HG03064 (cell line): ENCODE measurements at regions not wholly inside any gene's neighbourhood (a gene's known extent, or its start where the extent isn't known, plus 50 kb on each side); places are given as distances from the start of the nearest gene placed in this dataset.

Experiments used
- ATAC-seq: cut with Tn5 transposase; IDR thresholded peaks from one replicate; pipeline ENCODE4 v1.9.1; 2021; ENCODE audit warnings: low read depth; ENCODE audit not compliant: unreplicated experiment

DNA sequence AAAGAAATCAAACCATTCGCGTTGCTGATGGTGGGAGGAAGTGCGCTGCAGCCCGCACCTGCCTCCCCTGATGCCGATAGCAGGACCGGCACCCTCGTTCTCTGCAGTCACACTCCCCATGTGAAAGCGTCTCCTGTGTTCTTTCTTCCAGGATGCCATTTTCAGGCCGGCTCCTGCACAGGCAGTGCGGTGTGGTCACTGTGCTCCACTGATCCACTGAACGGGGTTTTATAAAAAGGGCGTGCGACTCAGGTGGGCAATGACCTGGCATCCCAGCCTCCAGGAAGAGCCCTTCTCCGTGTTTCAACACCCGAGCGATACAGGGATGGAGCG, 88.3 kb upstream of the SNTG2 start:
- ATAC-seq: no peak

DNA sequence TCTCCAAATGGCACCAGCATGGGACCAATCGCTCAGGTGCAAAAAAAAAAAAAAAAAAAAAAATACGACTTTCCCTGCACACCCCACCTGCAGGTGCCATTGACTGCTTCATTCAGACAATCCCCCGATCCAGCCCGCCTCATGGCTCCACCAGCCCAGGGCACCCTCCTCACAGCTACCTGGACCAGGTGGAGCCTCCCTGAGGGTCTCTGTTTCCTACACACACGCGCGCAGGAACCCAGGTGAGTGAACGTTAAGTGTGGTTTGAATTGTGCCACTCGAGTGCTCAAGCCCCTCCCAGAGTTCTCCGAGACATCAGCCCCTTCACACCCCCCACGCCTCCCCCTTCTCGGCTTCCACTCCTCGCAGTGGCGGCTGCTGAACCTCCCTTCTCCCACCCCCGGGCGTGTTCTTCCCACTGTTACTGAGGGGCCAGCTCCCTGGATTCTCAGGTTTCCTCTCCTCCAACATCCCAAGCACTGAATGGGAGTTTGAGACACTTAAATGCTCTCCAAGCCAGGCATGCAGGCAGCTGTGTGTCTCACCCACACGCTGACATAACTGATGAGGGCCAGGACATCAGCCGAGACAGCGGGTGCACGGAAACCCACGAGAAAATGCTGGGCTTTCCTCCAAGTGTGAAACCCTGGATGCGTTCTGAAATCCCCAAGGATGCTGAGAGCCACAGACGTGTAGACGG, 88.8 kb upstream of the SNTG2 start:
- no peak for ATAC-seq

DNA sequence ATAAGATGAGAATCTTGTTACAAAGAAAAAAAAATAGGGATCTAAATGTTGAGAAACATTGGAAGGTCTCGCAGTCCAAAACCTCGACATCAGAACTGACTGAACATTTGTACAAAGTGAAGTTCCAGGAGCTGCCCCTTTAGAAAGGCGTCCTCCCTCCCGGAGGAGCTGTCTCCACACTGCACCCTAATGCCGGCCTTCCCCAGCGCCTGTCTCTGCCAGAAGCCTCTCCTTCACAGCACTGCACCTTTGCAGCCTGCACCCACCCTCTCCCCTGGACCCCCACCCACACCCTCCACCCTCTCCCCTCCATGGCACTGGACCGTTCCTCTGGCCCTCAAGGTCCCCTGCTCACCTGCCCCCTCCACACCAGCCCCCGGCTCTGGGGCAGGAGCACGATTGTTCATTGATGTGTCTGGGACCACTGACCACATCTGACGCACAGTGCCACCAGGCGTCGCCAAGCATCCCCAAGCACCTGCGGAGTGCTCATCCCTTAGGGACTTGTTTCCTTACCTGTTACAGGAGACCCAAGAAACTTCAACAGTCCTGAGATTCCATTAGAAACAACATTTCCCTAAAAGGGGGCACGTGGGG, 90.3 kb upstream of the SNTG2 start:
- ATAC-seq: no peak

DNA sequence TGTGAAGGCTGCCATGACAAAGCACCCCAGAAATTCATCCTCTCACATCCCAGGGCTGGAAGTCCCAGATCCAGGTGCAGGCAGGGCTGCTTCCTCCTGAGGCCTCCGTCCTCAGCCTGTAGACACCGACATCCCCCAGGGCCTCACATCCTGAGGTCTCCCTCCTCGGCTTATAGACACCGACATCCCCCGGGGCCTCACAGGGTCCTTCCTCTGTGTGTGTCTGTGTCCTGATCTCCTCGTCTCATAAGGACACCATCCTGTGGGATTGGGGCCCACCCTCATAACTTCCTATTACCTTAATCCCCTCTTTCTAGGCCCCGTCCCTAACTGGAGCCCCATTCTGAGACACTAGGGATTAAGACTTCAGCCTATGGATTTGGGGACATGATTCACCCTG, 92.0 kb upstream of the SNTG2 start:
- no peak for ATAC-seq

DNA sequence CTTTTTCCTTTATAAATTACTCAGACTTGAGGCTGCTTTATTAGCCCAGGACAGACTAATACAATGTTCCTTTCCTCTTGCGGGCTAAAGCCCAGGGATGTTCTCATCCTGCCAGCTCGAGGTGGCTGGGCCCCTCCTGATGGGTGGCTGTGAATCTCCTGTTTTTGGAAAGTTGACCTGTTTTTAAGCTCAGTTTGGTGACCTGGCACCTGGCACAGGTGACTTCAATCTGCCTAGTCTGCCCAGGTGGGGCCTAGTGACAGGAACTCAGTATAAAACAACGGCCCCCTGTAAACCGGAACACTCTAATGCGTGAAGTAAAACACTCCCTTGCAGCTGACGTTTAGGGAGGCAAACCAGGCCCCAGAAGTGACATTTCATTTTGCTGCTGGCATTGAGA, 92.7 kb upstream of the SNTG2 start:
- no peak for ATAC-seq

DNA sequence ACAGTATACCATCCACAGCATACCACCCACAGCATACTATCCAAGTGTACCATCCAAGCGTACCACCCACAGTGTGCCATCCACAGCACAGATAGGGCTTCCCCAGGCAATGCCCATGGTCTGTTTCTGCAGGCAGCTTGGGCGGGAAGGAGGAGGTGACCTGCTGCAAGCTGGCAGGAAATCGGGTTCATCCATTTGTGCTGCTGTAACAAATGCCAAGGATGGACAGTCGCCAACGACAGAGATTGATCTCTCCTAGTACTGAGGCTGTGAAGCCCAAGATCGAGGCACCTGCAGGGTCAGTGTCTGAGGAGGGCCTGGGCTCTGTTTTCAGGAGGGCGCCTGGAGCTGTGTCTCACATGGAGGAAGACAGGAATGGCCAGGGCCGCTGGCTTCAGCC, 93.6 kb upstream of the SNTG2 start:
- no peak for ATAC-seq

DNA sequence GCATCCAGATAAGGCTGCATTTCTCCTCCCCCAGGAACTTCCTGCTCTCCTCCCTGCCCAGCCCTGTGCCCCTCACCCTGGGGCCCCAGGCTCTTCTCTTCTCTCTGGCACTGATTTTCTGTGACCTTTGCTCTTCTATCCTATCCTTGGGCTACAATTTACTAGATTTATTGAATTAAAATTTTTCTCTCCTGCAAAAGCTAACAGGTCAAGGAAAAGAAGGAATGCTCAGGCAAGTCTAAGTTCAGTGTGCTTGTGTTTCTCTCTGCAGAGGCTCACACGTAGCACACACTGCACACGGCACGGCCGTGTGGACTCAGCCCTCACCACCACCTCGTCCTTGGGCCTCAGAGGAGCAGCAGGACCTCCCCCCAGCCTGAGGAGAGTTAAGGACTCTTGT, 94.2 kb upstream of the SNTG2 start:
- no peak for ATAC-seq

DNA sequence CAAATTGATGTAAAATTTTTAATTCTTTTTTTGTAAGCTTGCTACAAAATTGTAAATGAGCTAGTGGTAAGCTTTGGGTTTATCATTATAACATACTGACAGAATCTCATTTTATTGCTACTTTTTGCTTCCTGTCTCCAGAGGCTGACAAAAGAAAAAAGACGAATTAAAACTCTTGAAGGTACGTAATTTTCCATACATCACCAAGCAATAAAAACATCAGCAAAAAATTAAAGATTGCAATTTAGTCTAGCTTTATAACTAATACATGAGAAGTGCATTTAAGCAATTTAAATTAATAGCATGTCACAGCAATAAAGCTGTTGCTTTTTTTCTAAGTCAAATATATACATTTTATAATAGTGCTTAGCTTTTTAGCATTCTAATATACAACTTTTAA, 94.6 kb upstream of the SNTG2 start:
- ATAC-seq: no peak

DNA sequence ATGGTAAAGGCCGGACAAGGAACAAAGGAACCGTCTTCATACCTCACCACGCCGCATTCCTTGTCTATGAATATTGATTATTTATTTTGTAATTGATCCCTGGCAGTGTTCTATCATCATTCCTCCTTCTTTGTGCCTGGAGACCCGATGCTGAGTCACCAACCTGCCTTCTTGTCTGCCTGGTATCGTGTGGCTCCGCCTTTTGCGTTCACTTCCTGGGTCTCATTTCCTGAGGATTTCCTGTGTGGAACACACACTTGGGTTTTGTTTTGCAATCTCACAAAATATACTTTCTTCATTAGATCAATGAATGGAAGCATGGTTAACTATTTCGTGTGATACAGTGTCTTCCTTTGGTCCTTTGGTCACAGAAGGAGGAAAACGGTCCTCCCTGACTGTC, 95.5 kb upstream of the SNTG2 start:
- ATAC-seq: no peak

DNA sequence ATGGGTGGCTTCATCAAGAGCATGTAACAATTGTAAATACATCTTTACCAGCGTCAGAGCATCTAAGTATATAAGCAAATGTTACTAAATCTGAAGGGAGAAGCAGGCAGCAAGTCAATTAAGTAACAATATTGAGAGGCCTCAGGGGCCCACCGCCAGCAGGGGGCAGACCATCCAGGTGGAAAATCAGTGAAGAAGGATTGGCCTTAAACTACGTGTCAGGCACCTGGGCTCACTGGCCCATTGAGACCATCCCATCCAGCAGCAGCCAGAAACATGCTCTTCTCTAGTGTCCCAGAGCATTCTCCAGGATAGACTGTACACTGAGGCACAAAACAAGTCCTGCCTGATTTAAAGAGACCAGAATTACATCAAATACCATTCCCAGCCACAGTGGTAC, 96.2 kb upstream of the SNTG2 start:
- no peak for ATAC-seq

DNA sequence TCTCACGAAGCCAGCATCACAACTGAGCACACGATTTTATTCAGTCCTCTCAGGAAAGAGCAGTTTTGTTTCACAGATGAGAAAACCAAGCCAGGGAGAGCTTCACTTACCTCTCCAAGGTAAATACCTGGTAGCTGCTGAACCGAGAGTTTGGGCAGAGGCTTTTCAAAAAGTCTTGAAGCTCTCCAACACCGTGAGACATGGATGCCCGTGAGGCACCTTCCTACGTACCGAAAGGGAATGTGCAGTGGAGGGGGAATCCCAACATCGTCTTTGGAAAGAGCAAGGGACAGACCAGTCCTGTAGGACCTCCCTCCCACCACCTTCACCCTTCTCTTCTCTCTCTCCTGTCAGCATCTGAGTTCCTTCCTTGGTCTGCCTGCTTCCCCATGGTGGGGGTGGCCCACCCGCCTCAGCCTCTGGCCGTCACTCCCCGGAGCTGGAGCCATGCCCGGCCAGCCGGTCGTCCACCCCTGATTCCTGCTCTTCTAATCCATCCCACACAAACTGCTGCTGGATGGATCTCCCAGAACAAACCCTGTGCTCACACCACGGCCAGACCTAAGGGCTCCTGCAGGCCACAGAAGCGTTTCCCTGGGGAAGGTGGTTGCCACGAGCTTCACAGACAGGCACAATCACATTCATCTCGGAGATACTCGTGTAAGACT, 97.3 kb upstream of the SNTG2 start:
- no peak for ATAC-seq

DNA sequence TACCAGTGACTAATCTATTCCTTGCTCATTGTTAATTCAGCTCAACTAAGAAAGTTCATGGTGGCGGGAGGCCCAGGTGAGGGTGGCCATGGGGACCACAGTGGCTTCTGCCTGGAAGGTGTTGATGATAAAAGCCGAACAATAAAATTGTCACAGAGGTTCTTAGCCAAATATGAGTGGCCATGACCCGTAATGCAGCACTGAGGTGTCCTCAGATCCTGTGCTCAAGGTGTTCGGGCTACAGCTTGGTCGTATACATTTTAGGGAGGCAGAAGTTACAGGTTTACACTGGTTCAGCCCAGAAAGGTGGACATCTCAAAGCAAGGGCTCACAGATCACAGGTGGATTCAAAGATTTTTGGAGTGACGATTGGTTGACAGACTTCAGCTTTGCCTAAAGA, 98.5 kb upstream of the SNTG2 start:
- no peak for ATAC-seq

DNA sequence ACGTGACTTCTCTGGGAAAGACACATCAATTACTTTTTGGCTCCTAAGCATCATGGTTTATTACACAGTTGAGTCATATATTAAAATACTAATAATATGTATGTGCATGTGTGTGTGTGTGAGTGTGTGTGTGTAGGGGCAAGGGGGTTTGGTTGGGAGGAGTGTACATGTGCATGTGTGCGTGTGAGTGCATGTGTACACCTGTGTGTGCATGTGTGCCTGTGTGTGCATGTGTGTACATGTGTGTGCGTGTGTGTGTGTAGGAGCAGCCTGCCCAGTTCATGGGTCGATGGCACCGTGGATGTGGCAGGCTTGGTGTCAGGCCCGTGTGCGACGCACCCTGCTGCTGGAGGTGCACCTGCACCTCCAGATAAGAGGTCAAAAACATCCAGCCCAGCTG, 99.0 kb upstream of the SNTG2 start:
- ATAC-seq: no peak

DNA sequence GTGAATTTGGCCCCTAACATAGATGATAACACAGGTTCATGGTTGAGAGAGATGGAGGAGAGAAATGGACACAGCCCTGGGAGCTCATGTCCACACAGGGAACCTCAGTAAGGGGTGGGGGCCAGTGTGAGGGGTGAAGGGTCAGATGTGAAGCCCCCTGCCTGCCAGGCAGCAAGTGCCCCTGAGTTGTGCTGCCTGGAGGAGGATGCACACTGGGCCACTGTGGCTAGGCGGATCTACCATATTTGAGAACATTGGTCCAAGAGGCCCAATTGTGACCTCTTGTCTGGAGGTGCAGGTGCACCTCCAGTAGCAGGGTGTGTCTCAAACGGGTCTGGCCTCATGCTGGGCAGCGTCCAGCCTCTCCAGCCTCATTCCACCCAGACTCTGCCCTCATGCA, 99.6 kb upstream of the SNTG2 start:
- no peak for ATAC-seq

DNA sequence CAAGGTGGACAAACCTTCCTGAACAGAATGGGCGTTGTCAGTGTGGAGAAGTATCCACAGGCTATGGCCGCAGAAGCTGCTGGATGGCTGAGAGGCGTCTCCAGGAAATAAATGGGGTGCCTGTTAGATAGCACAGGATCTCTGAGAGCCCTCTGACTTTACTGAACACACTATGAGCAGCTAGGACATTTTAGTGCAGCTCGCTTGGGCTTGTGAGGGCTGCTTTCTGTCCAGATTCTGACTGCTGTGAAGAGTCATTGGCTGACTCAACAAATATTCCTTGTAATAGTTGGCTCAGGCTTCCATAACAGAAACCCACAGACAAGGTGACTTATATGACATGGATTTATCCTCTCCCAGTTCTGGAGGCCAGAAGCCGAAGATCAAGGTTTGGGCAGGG, 100.2 kb upstream of the SNTG2 start:
- ATAC-seq: no peak

DNA sequence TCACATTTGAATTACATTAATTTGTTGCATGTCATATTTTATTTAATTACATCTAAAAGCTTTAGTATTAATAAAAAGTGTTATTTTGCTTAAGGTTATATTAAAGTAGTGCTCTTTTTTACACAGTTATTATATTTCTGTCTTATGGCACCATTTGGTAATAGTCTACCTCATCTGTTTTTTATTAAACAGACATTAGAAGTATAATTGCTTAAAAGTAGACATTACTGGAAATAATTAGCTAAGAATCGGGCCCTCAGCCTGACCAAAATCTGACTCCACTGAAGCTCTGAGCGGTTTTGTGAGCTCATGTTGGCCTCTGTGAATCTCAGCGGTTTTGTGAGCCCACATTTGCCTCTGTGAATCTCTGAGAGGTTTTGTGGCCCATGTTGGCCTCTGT, 102.5 kb upstream of the SNTG2 start:
- no peak for ATAC-seq

DNA sequence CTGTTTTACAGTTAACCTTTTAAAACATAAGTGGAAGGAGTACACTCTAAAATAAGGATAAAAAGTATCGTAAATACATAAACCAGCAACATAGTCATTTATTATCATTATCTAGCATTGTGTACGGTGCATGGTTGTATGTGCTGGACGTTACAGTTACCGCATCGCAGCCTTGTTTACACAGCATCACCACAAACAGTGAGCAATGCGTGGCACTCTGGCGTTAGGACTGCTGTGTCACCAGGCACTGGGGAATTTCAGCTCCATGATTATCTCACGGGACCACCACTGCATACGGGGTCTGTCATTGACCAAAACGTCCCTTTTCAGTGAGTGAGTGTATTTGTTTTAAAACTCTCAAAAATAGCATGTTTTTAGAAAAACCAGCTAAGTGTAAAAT, 103.0 kb upstream of the SNTG2 start:
- ATAC-seq: no peak

DNA sequence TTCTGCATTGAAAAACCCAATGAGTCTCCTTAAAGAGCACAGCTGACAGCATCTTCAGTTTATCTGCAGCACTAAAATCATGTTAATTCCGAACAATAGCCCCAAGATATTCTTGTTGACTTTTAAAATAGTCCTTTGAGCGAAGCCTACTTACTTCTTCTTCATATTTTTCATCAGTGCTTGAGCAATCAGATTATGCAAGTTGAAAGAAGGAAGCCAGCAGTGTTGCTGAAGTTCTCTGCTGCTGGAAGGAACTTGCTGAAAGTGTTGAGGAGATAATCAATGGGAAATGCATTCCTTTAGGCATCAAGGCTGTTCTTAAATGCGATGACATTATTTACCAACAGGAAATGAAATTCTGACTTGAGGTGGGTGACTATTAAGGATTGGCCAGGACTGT, 105.9 kb upstream of the SNTG2 start:
- no peak for ATAC-seq

DNA sequence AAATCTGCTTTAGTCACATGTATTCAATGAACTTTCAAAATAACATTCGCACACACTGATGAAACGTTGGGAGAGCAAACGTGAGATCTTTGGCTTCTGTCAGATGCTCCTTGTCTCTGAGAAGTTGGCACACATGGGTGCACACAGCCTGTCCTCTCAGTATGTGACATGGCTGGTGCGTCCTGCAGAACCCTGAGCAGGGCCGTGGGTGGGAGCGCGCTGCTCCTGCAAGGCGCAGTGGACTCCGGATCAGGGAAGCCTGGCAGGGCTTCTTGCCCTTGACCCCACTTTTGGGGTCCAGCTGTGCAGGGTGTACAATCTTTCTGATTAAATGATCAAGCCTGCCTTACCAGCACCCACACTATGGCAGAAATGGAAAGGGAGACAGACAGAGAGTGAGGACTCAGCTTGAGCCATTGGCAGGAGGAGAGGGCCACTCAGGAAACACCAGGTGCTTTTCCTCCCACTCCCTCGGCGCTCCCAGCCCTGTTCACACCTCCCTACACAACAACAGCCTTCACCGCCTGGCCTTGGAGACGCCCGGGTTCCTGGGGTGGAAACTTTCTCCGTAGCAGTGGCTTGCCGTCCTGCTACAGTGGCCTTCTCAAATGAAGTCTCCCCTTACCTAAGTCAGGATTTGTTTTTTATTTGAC, 108.4 kb upstream of the SNTG2 start:
- ATAC-seq: no peak

DNA sequence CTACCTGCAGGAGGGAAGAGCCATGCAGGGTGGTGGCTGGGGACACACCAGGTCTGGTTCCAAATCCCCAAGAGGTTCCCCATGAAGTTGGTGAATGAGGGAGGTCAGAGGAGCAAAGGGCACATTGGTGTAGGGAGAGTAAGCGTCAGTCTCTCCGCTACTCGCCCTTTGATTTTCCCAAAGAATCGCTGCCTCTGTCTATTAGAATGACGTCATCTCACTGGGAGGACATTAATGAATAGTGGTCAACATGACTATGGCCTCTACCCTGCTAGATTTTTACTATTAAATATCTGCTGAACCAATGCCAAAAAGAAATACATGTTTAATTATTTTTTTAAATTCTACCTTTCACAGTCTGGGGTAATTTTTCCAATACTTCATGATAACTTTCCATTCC, 109.6 kb upstream of the SNTG2 start:
- ATAC-seq: no peak

DNA sequence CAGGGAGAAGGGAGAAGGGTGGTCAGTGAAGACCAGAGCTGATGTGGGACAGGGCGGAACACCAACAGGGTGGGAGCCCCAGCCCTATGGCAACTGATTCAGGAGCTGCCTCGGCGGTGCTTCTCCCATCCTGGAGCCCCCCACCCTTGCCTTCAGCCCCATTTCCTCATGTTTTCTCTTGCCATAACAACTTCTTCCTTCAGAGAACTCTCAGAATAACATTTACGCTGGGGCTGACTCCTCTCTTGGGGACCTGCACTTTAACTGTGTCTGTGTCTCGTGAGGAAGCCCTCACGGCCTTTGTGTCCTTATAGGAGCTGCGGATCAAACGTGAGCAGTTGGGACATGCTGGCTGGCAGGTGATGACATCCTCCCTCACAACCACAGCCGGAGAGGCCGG, 116.4 kb upstream of the SNTG2 start:
- no peak for ATAC-seq

DNA sequence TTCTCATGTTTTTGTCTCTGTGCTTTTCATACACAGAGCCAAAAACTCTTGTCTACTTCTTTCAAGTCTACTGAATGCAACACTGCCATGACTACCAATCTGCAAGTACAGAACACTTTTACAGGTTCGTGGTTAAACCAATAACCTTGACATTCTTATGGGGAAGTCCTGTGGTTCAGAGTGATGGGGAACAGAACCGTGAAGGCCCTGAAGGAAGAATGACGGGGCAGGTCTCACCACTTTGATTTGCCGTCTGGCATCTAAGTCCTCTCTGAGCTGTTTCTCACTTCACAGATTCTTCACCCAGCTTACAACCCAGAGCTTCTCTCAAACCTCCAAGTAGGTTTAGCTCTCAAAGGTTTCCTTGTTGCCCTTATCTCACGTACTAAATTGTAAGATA, 117.5 kb upstream of the SNTG2 start:
- ATAC-seq: no peak
